ENCODE measurements at regions not wholly inside any gene's neighbourhood (a gene's known extent, or its start where the extent isn't known, plus 50 kb on each side); places are given as distances from the start of the nearest gene placed in this dataset.
"Not testable (repeated sequence)": the region's sequence is repeated elsewhere in the genome, so short reads cannot be mapped to it uniquely, and the experiment has no call there.

GRCh38 chr5:136924490-136924889 lies 559.1 kb upstream of the TRPC7 start:
- no peak for DNase-seq

GRCh38 chr5:136910625-136911024 lies 545.3 kb upstream of the TRPC7 start:
- DNase-seq = no peak

- no peak for DNase-seq
Observed at GRCh38 chr5:136909906-136910305, 544.6 kb upstream of the TRPC7 start.

GRCh38 chr5:136907371-136907770 lies 542.0 kb upstream of the TRPC7 start:
- no peak for DNase-seq

- no peak for DNase-seq
Observed at GRCh38 chr5:136906545-136906944, 541.2 kb upstream of the TRPC7 start.

- DNase-seq = no peak
Observed at GRCh38 chr5:136905571-136905970, 540.2 kb upstream of the TRPC7 start.

GRCh38 chr5:136894070-136894469 lies 528.7 kb upstream of the TRPC7 start:
- no peak for DNase-seq

- no peak for DNase-seq
Observed at GRCh38 chr5:136892000-136892399, 526.7 kb upstream of the TRPC7 start.

- no peak for DNase-seq
Observed at GRCh38 chr5:136891175-136891972, 526.0 kb upstream of the TRPC7 start.

- no peak for DNase-seq
Observed at GRCh38 chr5:136890431-136891148, 525.2 kb upstream of the TRPC7 start.

GRCh38 chr5:136886608-136887007 lies 521.3 kb upstream of the TRPC7 start:
- DNase-seq = no peak

- DNase-seq = no peak
Observed at GRCh38 chr5:136864960-136865359, 499.6 kb upstream of the TRPC7 start.

- DNase-seq = no peak
Observed at GRCh38 chr5:136856648-136857047, 491.3 kb upstream of the TRPC7 start.

- no peak for DNase-seq
Observed at GRCh38 chr5:136853971-136854370, 488.6 kb upstream of the TRPC7 start.

- DNase-seq = no peak
Observed at GRCh38 chr5:136840601-136841000, 475.3 kb upstream of the TRPC7 start.

GRCh38 chr5:136836093-136836492 lies 470.7 kb upstream of the TRPC7 start:
- no peak for DNase-seq

- no peak for DNase-seq
Observed at GRCh38 chr5:136820848-136821247, 455.5 kb upstream of the TRPC7 start.

GRCh38 chr5:136819526-136820302 lies 454.4 kb upstream of the TRPC7 start:
- no peak for DNase-seq

GRCh38 chr5:136816327-136816726 lies 451.0 kb upstream of the TRPC7 start:
- DNase-seq = no peak

- no peak for DNase-seq
Observed at GRCh38 chr5:136814619-136815378, 449.5 kb upstream of the TRPC7 start.

GRCh38 chr5:136812270-136812669 lies 446.9 kb upstream of the TRPC7 start:
- DNase-seq = not testable (repeated sequence)

GRCh38 chr5:136811551-136811950 lies 446.2 kb upstream of the TRPC7 start:
- DNase-seq = no peak

- DNase-seq = no peak
Observed at GRCh38 chr5:136811086-136811485, 445.7 kb upstream of the TRPC7 start.

Measured in GF-D8 (cell line).